Hepatocyte (in vitro differentiated cells): ENCODE measurements at regions not wholly inside any gene's neighbourhood (a gene's known extent, or its start where the extent isn't known, plus 50 kb on each side); places are given as distances from the start of the nearest gene placed in this dataset.

Source experiments
- DNase-seq: peaks from one replicate; pipeline ENCODE4 v3.0.0-alpha.2; 2016; ENCODE audit warnings: low spot score
- H2AFZ ChIP-seq: fragments of 200-600 bp; sonication (generic); 2 replicates; pipeline ENCODE4 v1.6.0; 2016; ENCODE audit warnings: antibody characterized with exemption, mild to moderate bottlenecking
- H3K27ac ChIP-seq: fragments of 200-600 bp; sonication (generic); 2 replicates; pipeline ENCODE4 v1.5.1; 2016; ENCODE audit warnings: mild to moderate bottlenecking
- H3K27me3 ChIP-seq: fragments of 200-600 bp; sonication (generic); 2 replicates; pipeline ENCODE4 v1.6.1; 2016
- H3K36me3 ChIP-seq: fragments of 200-600 bp; sonication (generic); replicated peaks from 2 replicates; pipeline ENCODE4 v1.5.1; 2016; ENCODE audit warnings: low read depth; ENCODE audit not compliant: insufficient read depth
- H3K4me1 ChIP-seq: fragments of 200-600 bp; sonication (generic); 2 replicates; pipeline ENCODE4 v1.5.1; 2016; ENCODE audit warnings: mild to moderate bottlenecking, moderate library complexity; ENCODE audit not compliant: insufficient read depth
- H3K4me2 ChIP-seq: fragments of 200-600 bp; sonication (generic); 2 replicates; pipeline ENCODE4 v1.6.0; 2016
- H3K4me3 ChIP-seq: fragments of 200-600 bp; sonication (generic); 2 replicates; pipeline ENCODE4 v1.5.1; 2016; ENCODE audit warnings: mild to moderate bottlenecking
- H3K79me2 ChIP-seq: fragments of 200-600 bp; sonication (generic); 2 replicates; pipeline ENCODE4 v1.6.0; 2017; ENCODE audit warnings: mild to moderate bottlenecking
- H3K9me2 ChIP-seq: fragments of 200-600 bp; sonication (generic); replicated peaks from 2 replicates; pipeline ENCODE4 v1.6.0; 2017; ENCODE audit warnings: mild to moderate bottlenecking; ENCODE audit not compliant: insufficient read depth
- H3K9me3 ChIP-seq: fragments of 200-600 bp; sonication (generic); 2 replicates; pipeline ENCODE4 v1.5.1; 2016; ENCODE audit warnings: low read depth, mild to moderate bottlenecking
- H4K20me1 ChIP-seq: fragments of 200-600 bp; sonication (generic); 2 replicates; pipeline ENCODE4 v1.6.0; 2016; ENCODE audit warnings: mild to moderate bottlenecking; ENCODE audit not compliant: insufficient read depth, poor library complexity, severe bottlenecking
- EZH2 ChIP-seq: fragments of 200-600 bp; sonication (generic); IDR thresholded peaks from 2 replicates; pipeline ENCODE4 v1.6.1; 2016; ENCODE audit warnings: antibody characterized with exemption, mild to moderate bottlenecking, borderline replicate concordance
- EZH2phosphoT487 ChIP-seq: fragments of 200-600 bp; sonication (generic); IDR thresholded peaks from one replicate; pipeline ENCODE4 v1.6.1; 2018; ENCODE audit warnings: antibody characterized with exemption, mild to moderate bottlenecking, low read depth, moderate library complexity; ENCODE audit not compliant: unreplicated experiment, severe bottlenecking
- WGBS: methylation state at CpG from one replicate; pipeline ENCODE4 v1.1.6; 2016; ENCODE audit warnings: low lambda C conversion rate; ENCODE audit errors: missing lambda C conversion rate; 5-methylcytosine and 5-hydroxymethylcytosine counted together
- TF ChIP-seq, protein P1 (sequence below): fragments of 200-600 bp; sonication (generic); IDR thresholded peaks from 2 replicates; pipeline ENCODE4 v1.5.1; 2016; ENCODE audit warnings: antibody characterized with exemption, mild to moderate bottlenecking; ENCODE audit not compliant: poor library complexity

DNA sequence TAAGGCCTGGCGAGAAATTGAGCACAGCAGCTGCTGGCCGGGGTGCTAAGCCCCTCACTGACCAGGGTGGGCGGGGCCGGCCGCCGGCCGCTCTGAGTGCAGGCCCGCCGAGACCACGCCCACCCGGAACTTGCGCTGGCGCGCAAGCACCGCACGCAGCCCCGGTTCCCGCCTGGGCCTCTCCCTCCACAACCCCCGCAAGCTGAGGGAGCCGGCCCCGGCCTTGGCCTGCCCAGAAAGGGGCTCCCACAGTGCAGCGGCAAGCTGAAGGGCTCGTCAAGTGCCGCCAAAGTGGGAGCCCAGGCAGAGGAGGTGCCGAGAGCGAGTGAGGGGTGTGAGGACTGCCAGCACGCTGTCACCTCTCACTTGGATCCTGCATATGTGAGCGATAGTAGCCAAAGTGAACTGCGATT is 251.2 kb downstream of the GJA1 start:
- Histone ChIP-seq H3K27me3 (no peaks in the 10 kb centered on the region), H3K27ac (no peak overlapping the region), H3K4me3 (no peak overlapping the region), H3K9me2 (no peaks in the 10 kb centered on the region), H3K36me3 (no peaks in the 10 kb centered on the region), H4K20me1 (no peaks in the 10 kb centered on the region), H3K4me1 (peaks cover 4% of the 10 kb centered on the region), H3K9me3 (no peaks in the 10 kb centered on the region), H3K4me2 (no peak overlapping the region), H3K79me2 (no peaks in the 10 kb centered on the region), H2AFZ (no peak overlapping the region)
- no peak for TF ChIP-seq EZH2
- TF ChIP-seq, protein P1, sequence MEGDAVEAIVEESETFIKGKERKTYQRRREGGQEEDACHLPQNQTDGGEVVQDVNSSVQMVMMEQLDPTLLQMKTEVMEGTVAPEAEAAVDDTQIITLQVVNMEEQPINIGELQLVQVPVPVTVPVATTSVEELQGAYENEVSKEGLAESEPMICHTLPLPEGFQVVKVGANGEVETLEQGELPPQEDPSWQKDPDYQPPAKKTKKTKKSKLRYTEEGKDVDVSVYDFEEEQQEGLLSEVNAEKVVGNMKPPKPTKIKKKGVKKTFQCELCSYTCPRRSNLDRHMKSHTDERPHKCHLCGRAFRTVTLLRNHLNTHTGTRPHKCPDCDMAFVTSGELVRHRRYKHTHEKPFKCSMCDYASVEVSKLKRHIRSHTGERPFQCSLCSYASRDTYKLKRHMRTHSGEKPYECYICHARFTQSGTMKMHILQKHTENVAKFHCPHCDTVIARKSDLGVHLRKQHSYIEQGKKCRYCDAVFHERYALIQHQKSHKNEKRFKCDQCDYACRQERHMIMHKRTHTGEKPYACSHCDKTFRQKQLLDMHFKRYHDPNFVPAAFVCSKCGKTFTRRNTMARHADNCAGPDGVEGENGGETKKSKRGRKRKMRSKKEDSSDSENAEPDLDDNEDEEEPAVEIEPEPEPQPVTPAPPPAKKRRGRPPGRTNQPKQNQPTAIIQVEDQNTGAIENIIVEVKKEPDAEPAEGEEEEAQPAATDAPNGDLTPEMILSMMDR = no peak
- TF ChIP-seq EZH2phosphoT487 = no peak
- 79% methylated on average over 15 of the region's 29 CpGs for WGBS
- DNase-seq = no peak

DNA sequence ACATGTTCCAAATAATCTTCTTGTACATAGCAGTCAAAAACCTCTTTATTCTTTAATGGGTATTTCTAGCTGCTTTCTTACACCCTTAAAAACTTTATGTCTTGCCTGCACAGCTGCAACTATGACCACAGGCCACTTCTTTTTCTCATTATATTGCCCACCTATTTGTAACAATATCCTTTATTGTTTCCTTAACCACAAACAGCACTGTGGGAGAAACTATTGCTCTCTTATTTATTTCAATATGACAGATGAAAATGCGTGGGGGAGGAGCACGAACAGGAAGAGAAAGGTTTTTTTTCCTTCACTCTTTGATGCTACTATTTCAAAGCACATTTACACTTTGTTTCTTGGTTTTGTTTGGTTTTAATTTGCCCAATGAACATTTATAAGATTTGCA is 253.5 kb downstream of the GJA1 start:
- Histone ChIP-seq H4K20me1 (no peaks in the 10 kb centered on the region), H3K27ac (no peak overlapping the region), H3K79me2 (no peaks in the 10 kb centered on the region), H3K9me2 (no peaks in the 10 kb centered on the region), H3K27me3 (no peaks in the 10 kb centered on the region), H3K4me1 (peaks cover 4% of the 10 kb centered on the region), H3K4me2 (no peak overlapping the region), H3K4me3 (no peak overlapping the region), H3K9me3 (no peaks in the 10 kb centered on the region), H2AFZ (no peak overlapping the region), H3K36me3 (no peaks in the 10 kb centered on the region)
- TF ChIP-seq EZH2phosphoT487 (no peak), EZH2 (no peak)
- TF ChIP-seq, protein P1 = no peak
- DNase-seq = no peak
- WGBS = 61% methylated on average over 2 of the region's 2 CpGs

DNA sequence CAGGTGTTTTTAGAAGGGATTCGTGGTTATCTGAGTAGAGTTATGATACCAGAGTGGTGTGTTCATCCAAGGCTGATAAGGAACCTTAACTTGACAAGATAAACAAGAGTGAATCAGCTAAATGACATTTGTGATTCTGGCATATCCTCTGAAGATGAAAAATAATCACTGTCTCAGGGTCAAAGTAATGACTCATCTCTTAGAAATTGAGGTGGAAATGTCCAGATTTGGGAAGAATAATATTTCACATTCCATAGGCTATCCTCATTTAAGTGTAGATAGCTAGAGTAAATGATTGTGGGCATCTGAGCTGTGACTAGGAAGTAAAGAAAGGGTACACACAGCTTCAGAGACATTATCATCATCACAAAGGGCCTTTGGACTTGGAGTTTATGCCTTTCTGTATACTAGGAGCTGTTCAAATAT is 255.7 kb downstream of the GJA1 start:
- no peak for DNase-seq
- no peak overlapping the region for H3K4me3 ChIP-seq
- WGBS = 31% methylated on average over 1 of the region's 1 CpG
- H3K4me2 ChIP-seq = no peak overlapping the region
- H3K27me3 ChIP-seq = no peaks in the 10 kb centered on the region
- H2AFZ ChIP-seq = no peak overlapping the region
- peak overlapping the region; percentile 44 for H3K27ac ChIP-seq
- H3K4me1 ChIP-seq = peaks cover 9% of the 10 kb centered on the region
- H4K20me1 ChIP-seq = no peaks in the 10 kb centered on the region
- H3K9me2 ChIP-seq = no peaks in the 10 kb centered on the region
- H3K9me3 ChIP-seq = no peaks in the 10 kb centered on the region
- no peaks in the 10 kb centered on the region for H3K79me2 ChIP-seq
- H3K36me3 ChIP-seq = no peaks in the 10 kb centered on the region
- TF ChIP-seq EZH2 (no peak), EZH2phosphoT487 (no peak)
- TF ChIP-seq, protein P1 = no peak

GRCh38 chr6:121694389-121694788 is 258.9 kb downstream of the GJA1 start:
- TF ChIP-seq, protein P1 = no peak
- no peak for TF ChIP-seq EZH2phosphoT487
- TF ChIP-seq EZH2 = no peak
- Histone ChIP-seq H3K4me1 (peaks cover 5% of the 10 kb centered on the region), H3K4me3 (no peak overlapping the region), H3K27ac (no peak overlapping the region), H3K4me2 (no peak overlapping the region), H3K36me3 (no peaks in the 10 kb centered on the region), H2AFZ (no peak overlapping the region), H3K9me2 (no peaks in the 10 kb centered on the region), H3K27me3 (no peaks in the 10 kb centered on the region), H3K9me3 (no peaks in the 10 kb centered on the region), H3K79me2 (no peaks in the 10 kb centered on the region), H4K20me1 (no peaks in the 10 kb centered on the region)
- WGBS = 53% methylated on average over 3 of the region's 3 CpGs
- no peak for DNase-seq
